OCI-LY1 (cell line): ENCODE measurements at regions not wholly inside any gene's neighbourhood (a gene's known extent, or its start where the extent isn't known, plus 50 kb on each side); places are given as distances from the start of the nearest gene placed in this dataset.

Source experiments
- EZH2 ChIP-seq: fragments of 200-600 bp; sonication (generic), shearing (Covaris generic); IDR thresholded peaks from 2 replicates; pipeline ENCODE4 v1.8.0; 2017; ENCODE audit warnings: borderline replicate concordance, mixed run types, mild to moderate bottlenecking, antibody characterized with exemption, low read length, moderate library complexity, mixed read lengths
- TF ChIP-seq, protein P1 (sequence below): fragments of 200-600 bp; sonication (generic), shearing (Covaris generic); IDR thresholded peaks from 2 replicates; pipeline ENCODE4 v1.5.1; 2017; ENCODE audit warnings: mild to moderate bottlenecking, antibody characterized with exemption, low read length, moderate library complexity, mixed read lengths

GRCh38 chr13:55566334-55566733 lies 1574.4 kb upstream of the PRR20A start:
- TF ChIP-seq, protein P1, sequence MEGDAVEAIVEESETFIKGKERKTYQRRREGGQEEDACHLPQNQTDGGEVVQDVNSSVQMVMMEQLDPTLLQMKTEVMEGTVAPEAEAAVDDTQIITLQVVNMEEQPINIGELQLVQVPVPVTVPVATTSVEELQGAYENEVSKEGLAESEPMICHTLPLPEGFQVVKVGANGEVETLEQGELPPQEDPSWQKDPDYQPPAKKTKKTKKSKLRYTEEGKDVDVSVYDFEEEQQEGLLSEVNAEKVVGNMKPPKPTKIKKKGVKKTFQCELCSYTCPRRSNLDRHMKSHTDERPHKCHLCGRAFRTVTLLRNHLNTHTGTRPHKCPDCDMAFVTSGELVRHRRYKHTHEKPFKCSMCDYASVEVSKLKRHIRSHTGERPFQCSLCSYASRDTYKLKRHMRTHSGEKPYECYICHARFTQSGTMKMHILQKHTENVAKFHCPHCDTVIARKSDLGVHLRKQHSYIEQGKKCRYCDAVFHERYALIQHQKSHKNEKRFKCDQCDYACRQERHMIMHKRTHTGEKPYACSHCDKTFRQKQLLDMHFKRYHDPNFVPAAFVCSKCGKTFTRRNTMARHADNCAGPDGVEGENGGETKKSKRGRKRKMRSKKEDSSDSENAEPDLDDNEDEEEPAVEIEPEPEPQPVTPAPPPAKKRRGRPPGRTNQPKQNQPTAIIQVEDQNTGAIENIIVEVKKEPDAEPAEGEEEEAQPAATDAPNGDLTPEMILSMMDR, result no peak
- no peak for TF ChIP-seq EZH2
